ENCODE measurements at regions not wholly inside any gene's neighbourhood (a gene's known extent, or its start where the extent isn't known, plus 50 kb on each side); places are given as distances from the start of the nearest gene placed in this dataset.
A peak's percentile ranks its signal among the peaks of the same experiment; 100 is the strongest.

DNA sequence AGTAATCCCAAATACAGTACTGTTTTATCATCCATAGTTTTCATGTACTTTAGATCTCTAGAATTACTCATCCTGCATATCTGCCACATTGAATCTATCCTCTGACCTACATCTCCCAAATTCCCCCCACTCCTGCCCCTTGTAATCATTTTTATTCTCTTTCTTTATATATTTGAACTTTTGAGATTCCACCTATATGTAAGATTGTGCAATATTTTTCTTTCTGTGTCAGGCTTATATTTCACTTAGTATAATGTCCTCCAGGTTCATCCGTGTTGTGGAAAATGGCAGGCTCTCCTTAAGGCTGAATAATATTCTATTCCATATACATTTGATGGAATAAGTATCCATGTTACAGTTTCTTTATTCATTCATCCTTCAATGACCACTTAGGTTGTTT lies 640.4 kb downstream of the POM121L12 start:
- Histone ChIP-seq H3K4me3 (ENCODE audit: low read depth, low read length) (no peak overlapping the region), H3K9me3 (ENCODE audit: control insufficient read depth, insufficient read depth, low read length) (no peaks in the 10 kb centered on the region), H3K27ac (ENCODE audit: low read depth, low read length) (no peak overlapping the region), H3K4me1 (ENCODE audit: control insufficient read depth, insufficient read depth, low read length) (no peaks in the 10 kb centered on the region), H3K27me3 (ENCODE audit: control insufficient read depth, insufficient read depth, low read length) (no peaks in the 10 kb centered on the region), H3K36me3 (ENCODE audit: control insufficient read depth, insufficient read depth, low read length) (no peaks in the 10 kb centered on the region)
- no peak for DNase-seq (ENCODE audit: low read depth in 4 of 6, low spot score in 6 of 6)
- WGBS (ENCODE audit: insufficient coverage): no CpG with 5 or more reads among the region's 1 CpG

DNA sequence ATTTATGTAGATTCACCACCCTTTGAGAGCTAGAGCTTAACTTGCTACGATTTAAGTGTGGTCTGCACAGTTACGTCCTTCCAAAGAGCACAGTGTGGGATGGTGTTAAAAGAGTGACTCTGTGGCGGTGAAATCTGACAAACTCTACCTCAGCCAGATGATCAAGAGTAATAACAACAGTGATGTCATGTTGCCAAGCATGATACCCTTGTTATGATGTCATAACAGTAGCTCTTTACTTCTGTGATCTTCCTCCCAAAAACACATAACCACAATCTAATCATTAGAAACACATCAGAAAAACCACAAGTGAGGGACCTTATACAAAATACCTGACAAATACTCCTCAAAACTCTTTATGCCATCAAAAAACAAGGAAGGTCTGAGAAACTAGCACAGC lies 649.3 kb downstream of the POM121L12 start:
- H3K27ac ChIP-seq (ENCODE audit: low read depth, low read length): no peak overlapping the region
- no peak overlapping the region for H3K4me3 ChIP-seq (ENCODE audit: low read depth, low read length)
- no peaks in the 10 kb centered on the region for H3K4me1 ChIP-seq (ENCODE audit: control insufficient read depth, insufficient read depth, low read length)
- H3K36me3 ChIP-seq (ENCODE audit: control insufficient read depth, insufficient read depth, low read length): no peaks in the 10 kb centered on the region
- 100% methylated on average over 2 of the region's 3 CpGs for WGBS (ENCODE audit: insufficient coverage)
- no peaks in the 10 kb centered on the region for H3K27me3 ChIP-seq (ENCODE audit: control insufficient read depth, insufficient read depth, low read length)
- H3K9me3 ChIP-seq (ENCODE audit: control insufficient read depth, insufficient read depth, low read length): no peaks in the 10 kb centered on the region
- no peak for DNase-seq (ENCODE audit: low read depth in 4 of 6, low spot score in 6 of 6)

DNA sequence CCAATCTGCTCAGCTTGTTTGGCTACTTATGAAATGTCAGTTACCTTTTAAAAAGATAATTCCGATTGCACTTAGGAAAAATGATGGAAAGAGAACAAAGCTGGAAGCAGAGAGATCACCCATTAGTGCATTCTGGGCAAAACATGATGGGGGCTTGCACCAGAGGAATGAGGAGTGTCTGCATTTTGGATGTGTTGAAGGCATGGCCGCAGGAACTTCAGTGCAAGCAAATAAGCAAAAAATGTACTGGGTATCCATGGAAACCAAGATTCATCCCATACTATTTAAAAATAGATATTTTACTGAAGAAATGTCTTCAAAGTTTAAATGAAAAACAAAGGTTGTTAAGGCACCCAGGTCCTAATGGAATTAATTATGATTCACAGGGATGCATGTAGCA lies 655.0 kb downstream of the POM121L12 start:
- Histone ChIP-seq H3K4me1 (ENCODE audit: control insufficient read depth, insufficient read depth, low read length) (no peaks in the 10 kb centered on the region), H3K36me3 (ENCODE audit: control insufficient read depth, insufficient read depth, low read length) (no peaks in the 10 kb centered on the region), H3K4me3 (ENCODE audit: low read depth, low read length) (no peak overlapping the region), H3K9me3 (ENCODE audit: control insufficient read depth, insufficient read depth, low read length) (no peaks in the 10 kb centered on the region), H3K27me3 (ENCODE audit: control insufficient read depth, insufficient read depth, low read length) (no peaks in the 10 kb centered on the region), H3K27ac (ENCODE audit: low read depth, low read length) (no peak overlapping the region)
- WGBS (ENCODE audit: insufficient coverage): 100% methylated on average over 1 of the region's 2 CpGs
- no peak for DNase-seq (ENCODE audit: low read depth in 4 of 6, low spot score in 6 of 6)

DNA sequence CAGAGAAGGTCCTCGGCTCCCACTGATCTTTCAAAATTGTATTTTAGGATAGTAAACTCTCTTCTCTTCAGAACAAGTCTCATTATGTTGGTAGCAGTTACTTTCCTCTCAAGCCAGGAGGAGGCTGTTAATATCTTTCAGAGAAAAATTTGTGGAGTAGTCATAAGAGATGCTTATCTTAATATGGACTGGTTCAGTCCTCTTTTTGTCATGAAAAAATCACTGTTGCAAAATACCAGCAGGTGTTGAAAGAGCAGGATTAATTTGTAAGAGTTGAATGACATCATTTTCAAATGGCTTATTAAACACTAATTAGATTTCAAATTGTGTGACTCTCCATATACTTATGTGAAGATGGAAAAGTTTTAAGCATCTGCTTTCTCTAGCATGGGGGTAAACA lies 662.5 kb downstream of the POM121L12 start:
- DNase-seq (ENCODE audit: low read depth in 4 of 6, low spot score in 6 of 6): peak in 1 of 6 donors; percentile 3
- Histone ChIP-seq H3K27ac (ENCODE audit: low read depth, low read length) (no peak overlapping the region), H3K9me3 (ENCODE audit: control insufficient read depth, insufficient read depth, low read length) (no peaks in the 10 kb centered on the region), H3K36me3 (ENCODE audit: control insufficient read depth, insufficient read depth, low read length) (no peaks in the 10 kb centered on the region), H3K4me1 (ENCODE audit: control insufficient read depth, insufficient read depth, low read length) (no peaks in the 10 kb centered on the region), H3K27me3 (ENCODE audit: control insufficient read depth, insufficient read depth, low read length) (no peaks in the 10 kb centered on the region), H3K4me3 (ENCODE audit: low read depth, low read length) (no peak overlapping the region)
- WGBS (ENCODE audit: insufficient coverage): no CpG with 5 or more reads among the region's 1 CpG

DNA sequence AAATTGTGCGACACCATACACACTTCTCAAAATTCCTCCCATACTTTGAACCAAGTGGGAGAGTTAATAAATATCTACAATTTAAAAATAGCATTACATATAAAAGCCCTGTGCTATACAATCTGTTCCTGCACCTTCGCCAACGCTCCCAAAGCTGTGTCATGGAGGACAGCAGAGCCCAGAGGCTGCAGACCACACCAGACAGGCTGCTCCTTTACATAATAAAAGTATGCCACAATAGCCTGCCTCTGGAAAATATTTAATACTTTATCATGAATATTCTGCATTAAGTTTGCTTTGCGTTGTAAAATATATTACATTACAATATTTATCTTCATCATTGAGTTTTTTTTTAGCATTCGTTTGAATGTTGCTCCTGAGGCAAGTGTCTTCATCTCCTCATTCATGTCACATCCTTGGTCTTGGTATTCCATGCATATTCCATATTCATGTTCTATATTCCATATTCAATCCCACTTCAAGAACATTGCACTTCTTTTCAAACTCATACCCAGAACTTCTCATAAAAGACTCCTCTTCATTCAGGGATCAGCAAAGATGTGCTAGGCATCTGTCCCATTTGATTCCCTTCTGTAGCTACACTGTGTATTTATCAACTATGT lies 663.9 kb downstream of the POM121L12 start:
- WGBS (ENCODE audit: insufficient coverage): 92% methylated on average over 3 of the region's 5 CpGs
- no peaks in the 10 kb centered on the region for H3K4me1 ChIP-seq (ENCODE audit: control insufficient read depth, insufficient read depth, low read length)
- DNase-seq (ENCODE audit: low read depth in 4 of 6, low spot score in 6 of 6): no peak

DNA sequence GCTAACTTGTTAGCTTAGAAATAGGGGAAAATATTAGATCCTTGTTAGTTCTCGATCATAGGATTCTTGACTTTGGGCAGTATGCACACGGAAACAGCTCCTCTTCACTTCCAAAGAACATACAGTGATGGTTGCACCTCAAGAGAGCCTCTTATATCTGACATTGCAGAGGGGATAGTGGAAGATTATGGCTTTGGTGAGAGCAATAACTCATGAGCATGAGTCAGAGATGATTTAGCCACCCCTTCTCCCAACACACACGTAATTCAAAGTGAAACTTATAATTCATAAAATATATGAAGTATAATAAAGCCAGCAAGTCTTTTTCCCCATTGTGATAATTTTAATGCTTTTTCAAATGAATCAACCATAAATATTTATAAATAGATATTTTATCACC lies 683.7 kb downstream of the POM121L12 start:
- Histone ChIP-seq H3K27me3 (ENCODE audit: control insufficient read depth, insufficient read depth, low read length) (no peaks in the 10 kb centered on the region), H3K27ac (ENCODE audit: low read depth, low read length) (no peak overlapping the region), H3K9me3 (ENCODE audit: control insufficient read depth, insufficient read depth, low read length) (no peaks in the 10 kb centered on the region), H3K4me1 (ENCODE audit: control insufficient read depth, insufficient read depth, low read length) (no peaks in the 10 kb centered on the region), H3K4me3 (ENCODE audit: low read depth, low read length) (no peak overlapping the region), H3K36me3 (ENCODE audit: control insufficient read depth, insufficient read depth, low read length) (no peaks in the 10 kb centered on the region)
- DNase-seq (ENCODE audit: low read depth in 4 of 6, low spot score in 6 of 6): no peak
- no CpG with 5 or more reads among the region's 3 CpGs for WGBS (ENCODE audit: insufficient coverage)

More for the DNA sequence above, 663.9 kb downstream of the POM121L12 start:
- Histone ChIP-seq H3K36me3 (ENCODE audit: control insufficient read depth, insufficient read depth, low read length) (no peaks in the 10 kb centered on the region), H3K9me3 (ENCODE audit: control insufficient read depth, insufficient read depth, low read length) (no peaks in the 10 kb centered on the region), H3K27ac (ENCODE audit: low read depth, low read length) (no peak overlapping the region), H3K27me3 (ENCODE audit: control insufficient read depth, insufficient read depth, low read length) (no peaks in the 10 kb centered on the region), H3K4me3 (ENCODE audit: low read depth, low read length) (no peak overlapping the region)

DNA sequence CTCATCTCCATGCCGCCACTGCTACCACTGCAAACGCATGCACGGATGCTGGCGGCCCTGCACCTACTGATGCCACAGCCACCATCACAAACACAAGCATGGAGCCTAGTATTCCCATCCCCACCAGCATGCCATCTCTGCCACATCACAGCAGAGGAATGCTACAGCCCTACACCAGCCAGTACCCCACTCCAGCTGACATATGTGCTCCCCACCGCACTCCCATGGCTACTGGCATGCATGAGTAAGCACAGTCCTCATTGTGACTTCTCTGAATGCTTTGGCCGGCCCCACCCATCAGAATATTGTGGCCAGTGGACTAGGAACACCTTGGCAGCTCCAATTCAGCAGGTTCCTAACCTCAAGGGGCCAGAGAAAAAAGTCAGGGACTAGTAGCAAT lies 705.5 kb downstream of the POM121L12 start:
- Histone ChIP-seq H3K36me3 (ENCODE audit: control insufficient read depth, insufficient read depth, low read length) (no peaks in the 10 kb centered on the region), H3K27ac (ENCODE audit: low read depth, low read length) (no peak overlapping the region), H3K27me3 (ENCODE audit: control insufficient read depth, insufficient read depth, low read length) (no peaks in the 10 kb centered on the region), H3K9me3 (ENCODE audit: control insufficient read depth, insufficient read depth, low read length) (no peaks in the 10 kb centered on the region), H3K4me1 (ENCODE audit: control insufficient read depth, insufficient read depth, low read length) (no peaks in the 10 kb centered on the region), H3K4me3 (ENCODE audit: low read depth, low read length) (no peak overlapping the region)
- 96% methylated on average over 6 of the region's 6 CpGs for WGBS (ENCODE audit: insufficient coverage)
- no peak for DNase-seq (ENCODE audit: low read depth in 4 of 6, low spot score in 6 of 6)

DNA sequence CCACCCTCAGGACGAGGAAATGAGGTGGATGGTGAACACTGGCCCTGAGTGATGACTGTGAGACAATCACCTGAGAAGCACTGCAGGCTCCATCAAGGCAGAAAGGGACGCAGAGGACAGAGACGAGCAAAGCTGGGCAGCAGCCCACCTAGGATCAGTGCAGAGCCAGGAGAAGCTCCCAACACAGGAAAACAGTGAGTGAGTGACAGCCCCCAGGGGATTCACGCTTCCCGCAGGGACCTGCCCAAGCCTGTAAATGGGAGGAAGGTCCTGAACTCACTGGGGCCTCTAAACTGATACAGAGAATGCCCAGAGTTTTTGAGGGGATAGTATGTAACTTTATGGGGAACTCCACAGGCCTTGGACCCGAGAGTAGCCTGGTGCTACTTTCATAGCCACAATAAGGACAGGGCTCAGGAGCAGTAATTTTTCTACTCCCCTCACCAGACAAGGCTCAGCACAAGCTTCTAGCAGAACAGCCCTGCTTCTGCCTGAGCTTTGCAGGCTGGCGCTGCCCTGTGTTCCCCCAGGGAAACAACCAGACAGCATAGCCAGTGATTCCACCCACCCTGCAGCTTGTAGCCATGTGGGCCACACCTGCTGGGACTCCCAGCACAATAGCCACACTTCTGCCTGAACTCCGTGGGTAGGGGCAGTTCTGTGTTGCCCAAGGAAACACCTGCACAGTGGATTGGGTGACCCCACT lies 708.4 kb downstream of the POM121L12 start:
- no peak overlapping the region for H3K27ac ChIP-seq (ENCODE audit: low read depth, low read length)
- H3K4me1 ChIP-seq (ENCODE audit: control insufficient read depth, insufficient read depth, low read length): no peaks in the 10 kb centered on the region
- no peak for DNase-seq (ENCODE audit: low read depth in 4 of 6, low spot score in 6 of 6)
- WGBS (ENCODE audit: insufficient coverage): 81% methylated on average over 8 of the region's 8 CpGs
- no peak overlapping the region for H3K4me3 ChIP-seq (ENCODE audit: low read depth, low read length)
- no peaks in the 10 kb centered on the region for H3K36me3 ChIP-seq (ENCODE audit: control insufficient read depth, insufficient read depth, low read length)
- no peaks in the 10 kb centered on the region for H3K9me3 ChIP-seq (ENCODE audit: control insufficient read depth, insufficient read depth, low read length)
- H3K27me3 ChIP-seq (ENCODE audit: control insufficient read depth, insufficient read depth, low read length): no peaks in the 10 kb centered on the region

DNA sequence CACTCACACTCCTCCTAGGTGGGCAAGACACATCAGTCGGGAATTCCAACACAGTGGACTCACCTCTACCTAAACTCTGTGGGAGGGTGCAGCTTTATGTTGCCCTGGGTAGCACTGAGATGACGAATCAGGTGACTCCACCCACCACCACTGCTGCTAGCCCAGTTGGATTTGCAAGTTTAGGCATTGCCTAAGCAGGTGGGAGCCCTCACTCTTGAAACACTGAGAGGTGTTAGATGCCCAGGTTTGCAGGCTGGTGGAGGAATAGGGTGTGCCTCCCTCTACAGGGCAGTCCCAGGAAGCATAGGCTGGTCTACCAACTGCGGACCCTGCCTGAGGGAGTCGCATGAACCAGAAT lies 708.9 kb downstream of the POM121L12 start:
- H3K4me1 ChIP-seq (ENCODE audit: control insufficient read depth, insufficient read depth, low read length): no peaks in the 10 kb centered on the region
- no peaks in the 10 kb centered on the region for H3K9me3 ChIP-seq (ENCODE audit: control insufficient read depth, insufficient read depth, low read length)
- H3K4me3 ChIP-seq (ENCODE audit: low read depth, low read length): no peak overlapping the region
- 100% methylated on average over 2 of the region's 4 CpGs for WGBS (ENCODE audit: insufficient coverage)
- no peaks in the 10 kb centered on the region for H3K27me3 ChIP-seq (ENCODE audit: control insufficient read depth, insufficient read depth, low read length)
- H3K27ac ChIP-seq (ENCODE audit: low read depth, low read length): no peak overlapping the region
- H3K36me3 ChIP-seq (ENCODE audit: control insufficient read depth, insufficient read depth, low read length): no peaks in the 10 kb centered on the region
- no peak for DNase-seq (ENCODE audit: low read depth in 4 of 6, low spot score in 6 of 6)

DNA sequence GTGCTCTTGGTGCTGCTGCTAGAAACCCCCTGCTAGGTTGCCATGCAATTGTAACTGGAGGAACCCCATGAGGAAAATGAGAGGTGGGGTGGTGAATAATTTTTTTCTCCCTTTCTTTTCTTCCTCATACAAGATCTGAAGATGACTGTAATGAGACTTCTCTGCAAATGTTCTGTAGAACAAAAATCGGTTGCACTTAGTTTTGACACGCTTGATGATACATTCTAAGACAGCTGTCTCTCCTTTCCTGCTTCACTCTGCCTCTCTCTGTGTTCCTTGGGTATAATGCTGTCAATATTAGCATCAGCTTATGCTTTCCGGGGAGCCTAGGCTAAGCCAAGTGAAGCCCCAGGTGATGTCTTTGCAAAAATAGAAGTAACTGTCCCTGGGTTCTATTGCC lies 721.5 kb downstream of the POM121L12 start:
- Histone ChIP-seq H3K9me3 (ENCODE audit: control insufficient read depth, insufficient read depth, low read length) (no peaks in the 10 kb centered on the region), H3K36me3 (ENCODE audit: control insufficient read depth, insufficient read depth, low read length) (no peaks in the 10 kb centered on the region), H3K27ac (ENCODE audit: low read depth, low read length) (no peak overlapping the region), H3K27me3 (ENCODE audit: control insufficient read depth, insufficient read depth, low read length) (no peaks in the 10 kb centered on the region), H3K4me3 (ENCODE audit: low read depth, low read length) (no peak overlapping the region), H3K4me1 (ENCODE audit: control insufficient read depth, insufficient read depth, low read length) (no peaks in the 10 kb centered on the region)
- DNase-seq (ENCODE audit: low read depth in 4 of 6, low spot score in 6 of 6): no peak
- WGBS (ENCODE audit: insufficient coverage): 100% methylated on average over 2 of the region's 3 CpGs
